ELR (cell line): ENCODE measurements at regions not wholly inside any gene's neighbourhood (a gene's known extent, or its start where the extent isn't known, plus 50 kb on each side); places are given as distances from the start of the nearest gene placed in this dataset.
"Not testable (repeated sequence)": the region's sequence is repeated elsewhere in the genome, so short reads cannot be mapped to it uniquely, and the experiment has no call there.

Source experiments
- DNase-seq: peaks from one replicate; pipeline ENCODE4 v3.0.0-alpha.2; 2015; ENCODE audit warnings: low read depth

DNA sequence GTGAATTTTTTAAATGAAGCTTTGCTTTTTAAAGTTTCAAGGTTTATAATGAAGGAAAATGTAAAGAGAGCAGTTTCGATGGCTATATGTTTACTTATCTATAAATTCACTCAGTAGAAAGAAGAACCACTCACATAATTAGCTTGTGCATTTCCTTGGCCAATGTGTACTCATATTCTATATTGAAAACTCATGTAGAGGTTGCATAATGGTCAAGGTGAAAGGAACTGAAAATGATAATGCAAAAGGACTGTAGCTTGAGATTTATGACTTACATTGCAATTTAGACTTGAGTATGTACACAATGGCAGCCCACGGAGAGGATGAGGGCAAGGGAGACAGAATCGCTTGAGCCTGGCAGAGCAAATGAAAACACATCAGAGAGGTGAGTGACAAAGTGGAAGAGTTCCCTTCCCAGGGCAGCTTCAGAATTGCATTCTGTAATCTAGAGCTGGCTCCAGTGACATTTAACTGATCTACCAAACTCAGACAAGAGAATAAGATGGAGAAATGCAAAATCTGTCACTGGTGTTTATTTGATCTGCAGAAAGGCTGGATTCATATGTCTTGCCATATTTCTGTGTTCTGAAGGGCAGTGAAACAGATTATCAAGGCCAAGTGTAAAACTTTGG lies 191.8 kb downstream of the TMEM200A start:
- no peak for DNase-seq

DNA sequence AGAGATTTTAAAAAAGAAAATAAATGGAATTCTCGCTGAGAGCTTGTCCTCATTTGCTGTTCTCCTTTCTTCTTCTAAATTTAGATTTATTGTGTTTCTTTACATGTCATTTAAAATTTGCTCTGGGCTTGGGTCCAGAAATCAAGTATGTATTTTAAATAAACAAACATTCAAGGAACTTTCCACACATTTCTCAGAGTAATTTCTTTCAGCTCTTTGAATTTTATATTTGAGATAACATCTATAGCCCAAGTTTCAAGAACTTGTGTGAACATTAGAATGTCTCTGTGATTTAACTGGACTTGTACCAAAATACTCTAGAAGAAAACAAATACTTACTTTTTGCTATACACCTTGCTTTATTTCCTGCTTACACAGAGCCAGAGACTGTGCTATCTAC lies 192.3 kb downstream of the TMEM200A start:
- no peak for DNase-seq

DNA sequence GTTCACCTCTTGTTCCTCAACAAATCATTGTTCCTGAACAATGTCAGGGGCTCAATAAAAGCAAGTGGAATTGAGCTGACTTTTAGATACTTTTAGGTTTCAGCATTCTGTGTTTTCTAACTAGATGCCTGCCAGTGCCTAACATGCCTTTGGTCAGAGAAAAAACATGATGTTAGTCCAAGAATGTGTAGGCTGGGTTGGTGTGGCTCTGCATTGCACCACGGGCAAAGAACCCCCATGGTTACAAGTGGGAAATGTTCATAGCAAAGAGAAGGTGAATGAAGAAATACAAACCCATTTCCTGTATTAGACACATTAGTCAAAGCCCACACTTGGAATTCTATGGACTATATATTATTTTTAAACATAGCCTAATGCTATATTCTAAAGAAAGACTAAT lies 193.3 kb downstream of the TMEM200A start:
- DNase-seq = no peak

DNA sequence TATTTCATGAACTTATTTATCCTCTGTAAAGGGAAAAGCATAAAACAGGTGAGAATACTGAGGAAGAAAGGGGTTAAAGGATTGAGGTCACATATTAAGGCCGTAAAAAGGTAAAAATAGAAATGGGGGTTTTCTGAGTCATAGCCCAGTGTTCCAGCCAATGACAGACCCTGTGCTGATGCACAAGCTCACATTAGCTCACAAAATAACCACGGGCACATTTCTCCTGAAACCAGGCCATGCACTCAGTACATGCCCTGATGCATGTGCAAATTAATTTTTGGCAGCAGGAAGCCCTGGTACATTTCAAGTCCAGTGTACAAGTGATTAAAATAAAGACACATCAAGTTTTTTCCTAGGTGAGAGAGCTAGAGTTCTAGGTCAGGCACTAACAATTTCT lies 194.4 kb downstream of the TMEM200A start:
- DNase-seq = peak; percentile 45

DNA sequence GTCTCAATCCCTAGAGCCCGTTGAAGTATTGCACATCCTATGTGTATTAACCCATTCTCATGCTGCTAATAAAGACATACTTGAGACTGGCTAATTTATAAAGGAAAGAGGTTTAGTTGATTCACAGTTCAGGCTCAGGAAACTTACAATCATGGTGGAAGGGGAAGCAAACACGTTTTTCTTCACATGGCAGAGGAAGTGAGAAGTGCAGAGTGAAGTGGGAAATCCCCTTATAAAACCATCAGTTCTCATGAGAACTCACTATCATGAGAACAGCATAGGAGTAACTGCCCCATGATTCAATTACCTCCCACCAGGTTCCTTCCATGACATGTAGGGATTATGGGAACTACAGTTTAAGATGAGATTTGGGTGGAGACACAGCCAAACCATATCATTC lies 195.3 kb downstream of the TMEM200A start:
- DNase-seq = not testable (repeated sequence)

DNA sequence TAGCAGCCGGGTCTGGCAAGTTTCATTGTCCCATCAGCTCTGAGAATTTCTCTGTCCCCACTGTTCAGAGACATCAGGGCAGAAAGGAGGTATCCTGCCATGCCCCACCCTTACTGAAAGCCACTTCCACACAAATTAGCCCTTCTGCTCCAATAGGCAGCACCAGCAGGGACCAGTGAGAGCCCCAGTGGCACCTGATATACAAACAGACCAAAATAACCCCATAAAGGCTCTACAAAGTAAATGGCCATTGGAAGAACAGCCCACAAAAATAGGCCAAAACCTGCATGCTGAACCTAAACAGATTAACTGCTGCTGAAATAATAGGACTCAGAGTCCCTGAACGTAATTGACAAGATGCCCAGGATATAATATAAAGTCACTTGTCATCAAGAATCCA lies 199.9 kb downstream of the TMEM200A start:
- DNase-seq = no peak

DNA sequence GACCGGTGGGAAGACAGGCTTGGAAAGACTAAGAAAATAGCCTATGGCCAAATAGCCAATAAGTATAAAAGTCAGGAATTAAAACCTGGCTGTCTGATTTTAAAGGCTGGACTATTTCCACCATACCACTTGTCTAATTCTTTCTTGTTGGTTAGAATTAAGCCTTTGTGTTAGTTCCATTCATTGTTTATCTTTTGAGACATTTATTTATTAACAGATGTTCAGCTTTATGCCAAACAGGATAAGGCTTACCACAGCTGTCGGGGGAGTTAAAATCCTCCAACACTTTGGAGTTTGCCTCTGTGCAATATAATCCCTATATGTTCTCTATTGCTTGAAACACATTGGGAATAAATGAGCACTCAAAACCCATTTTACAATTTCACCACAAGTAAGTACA lies 208.3 kb downstream of the TMEM200A start:
- DNase-seq = no peak

DNA sequence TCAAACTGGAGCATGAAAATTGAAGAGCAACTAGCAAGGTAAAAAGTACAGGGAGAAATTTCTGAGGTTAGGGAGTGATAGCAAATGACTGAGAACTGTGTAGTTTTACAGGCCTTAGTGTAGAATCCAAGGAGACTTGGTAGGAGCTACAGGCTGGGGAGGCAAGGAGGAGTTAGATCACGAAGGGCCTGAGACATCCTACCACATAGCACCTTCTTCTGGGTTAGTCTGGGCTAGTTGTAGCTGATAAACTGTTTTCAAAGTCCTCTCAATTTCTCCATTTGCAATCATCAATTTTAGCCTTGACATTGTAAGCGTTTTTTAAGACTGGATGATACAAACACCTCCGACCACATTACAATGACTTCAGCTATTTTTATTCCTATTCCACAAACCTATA lies 209.7 kb downstream of the TMEM200A start:
- no peak for DNase-seq

DNA sequence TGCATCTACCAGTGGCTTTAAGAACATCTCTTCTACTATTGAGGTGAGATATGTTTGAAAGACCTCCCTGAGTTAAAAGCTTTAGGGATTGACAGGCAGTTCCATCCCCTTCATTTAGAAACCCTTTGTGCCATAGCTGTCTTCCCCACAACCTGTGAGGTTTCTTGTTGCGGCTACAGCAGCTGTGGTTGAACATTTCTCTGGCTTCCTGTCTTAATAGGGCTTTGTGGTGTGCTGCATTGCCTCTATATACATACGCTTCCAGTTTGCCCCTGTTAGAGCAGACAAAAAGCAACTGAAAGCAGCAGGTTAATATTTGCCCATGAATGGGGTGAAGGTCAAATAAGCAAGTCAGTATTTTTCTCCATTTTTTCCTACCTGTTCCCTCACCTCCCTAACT lies 210.2 kb downstream of the TMEM200A start:
- DNase-seq = no peak

DNA sequence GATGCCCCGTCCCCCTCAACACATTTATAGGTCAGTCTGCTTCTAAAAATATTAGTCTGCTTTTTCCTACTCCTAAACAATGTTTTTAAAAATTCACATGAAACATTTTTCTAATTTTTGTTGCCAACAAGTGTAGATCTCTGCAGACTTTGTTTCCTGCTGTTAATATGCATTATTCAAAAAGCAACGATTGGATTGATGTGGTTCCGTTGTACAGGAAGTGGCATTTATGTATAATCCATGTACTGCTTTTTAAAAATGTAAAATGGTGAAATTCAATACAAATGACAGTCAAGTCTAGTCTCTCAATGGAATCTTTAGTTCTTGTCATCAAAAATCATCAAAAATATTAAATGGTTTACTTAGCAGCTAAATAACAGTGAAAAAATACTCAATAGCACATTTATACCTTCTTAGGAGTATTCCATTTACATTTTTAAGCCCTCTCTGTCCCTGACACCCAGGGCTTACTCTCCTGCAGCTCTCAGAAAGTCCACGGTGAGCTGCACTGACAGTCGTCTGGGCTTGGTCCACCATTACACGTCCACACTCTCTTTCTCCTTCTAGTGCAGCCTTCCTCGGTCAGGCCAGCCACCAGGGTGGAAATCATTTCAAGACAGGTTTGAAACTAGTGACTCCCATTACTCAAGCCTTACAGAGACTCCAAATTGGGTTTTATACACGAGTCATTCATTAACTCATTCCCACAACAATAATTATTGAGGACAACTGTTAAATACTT lies 211.5 kb downstream of the TMEM200A start:
- DNase-seq = no peak

DNA sequence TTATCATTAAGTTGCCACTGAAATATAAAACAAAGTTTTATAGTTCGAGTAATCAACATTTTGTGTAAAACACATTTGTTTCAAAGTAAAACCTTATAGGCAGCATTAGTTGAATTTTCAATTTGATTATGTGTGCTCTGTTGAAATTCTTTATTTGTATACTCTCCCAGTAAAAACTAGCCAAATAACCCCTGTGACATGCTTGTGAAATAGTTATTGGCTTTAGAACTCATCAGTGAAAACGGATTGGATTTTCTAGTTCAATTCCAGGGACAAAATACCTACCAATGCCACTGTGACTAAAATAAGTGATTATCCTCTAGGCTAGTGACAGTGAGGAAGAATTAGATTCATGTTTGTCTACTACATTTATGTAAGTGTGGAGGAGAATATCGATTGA lies 212.9 kb downstream of the TMEM200A start:
- DNase-seq = no peak

DNA sequence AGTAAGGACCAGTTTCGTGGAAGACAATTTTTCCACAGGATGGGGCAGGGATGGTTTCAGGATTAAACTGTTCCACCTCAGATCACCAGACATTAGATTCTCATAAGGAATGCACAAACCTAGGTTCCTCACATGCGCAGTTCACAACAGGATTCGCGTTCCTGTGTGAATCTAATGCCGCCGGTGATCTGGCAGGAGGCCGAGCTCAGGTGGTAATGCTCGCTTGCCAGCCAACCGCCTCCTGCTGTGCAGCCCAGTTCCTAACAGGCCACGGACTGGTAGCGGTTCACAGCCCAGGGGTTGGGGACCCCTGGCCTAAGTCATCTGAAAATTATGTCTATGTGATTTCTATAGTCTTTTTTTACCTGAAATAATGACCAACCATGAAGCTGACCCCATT lies 217.5 kb downstream of the TMEM200A start:
- no peak for DNase-seq

DNA sequence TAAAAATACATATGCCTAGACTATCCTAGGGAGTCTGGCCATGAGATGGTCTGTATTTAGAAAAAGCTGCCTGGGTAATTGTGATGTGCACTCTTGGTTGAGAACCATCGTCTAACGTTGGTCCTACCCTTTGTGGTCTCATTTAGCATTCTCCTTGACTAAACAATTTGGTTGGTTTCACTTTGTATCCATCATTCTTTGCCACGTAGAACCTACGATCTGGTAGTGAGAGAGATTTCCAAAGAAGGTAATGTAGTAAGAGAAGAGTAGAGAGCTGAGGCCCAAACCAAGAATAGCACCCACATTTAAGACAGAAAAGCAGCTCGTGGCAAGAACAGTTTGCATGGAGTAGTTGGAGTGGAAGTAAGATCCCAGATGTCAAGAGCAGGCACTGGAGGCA lies 219.8 kb downstream of the TMEM200A start:
- no peak for DNase-seq

DNA sequence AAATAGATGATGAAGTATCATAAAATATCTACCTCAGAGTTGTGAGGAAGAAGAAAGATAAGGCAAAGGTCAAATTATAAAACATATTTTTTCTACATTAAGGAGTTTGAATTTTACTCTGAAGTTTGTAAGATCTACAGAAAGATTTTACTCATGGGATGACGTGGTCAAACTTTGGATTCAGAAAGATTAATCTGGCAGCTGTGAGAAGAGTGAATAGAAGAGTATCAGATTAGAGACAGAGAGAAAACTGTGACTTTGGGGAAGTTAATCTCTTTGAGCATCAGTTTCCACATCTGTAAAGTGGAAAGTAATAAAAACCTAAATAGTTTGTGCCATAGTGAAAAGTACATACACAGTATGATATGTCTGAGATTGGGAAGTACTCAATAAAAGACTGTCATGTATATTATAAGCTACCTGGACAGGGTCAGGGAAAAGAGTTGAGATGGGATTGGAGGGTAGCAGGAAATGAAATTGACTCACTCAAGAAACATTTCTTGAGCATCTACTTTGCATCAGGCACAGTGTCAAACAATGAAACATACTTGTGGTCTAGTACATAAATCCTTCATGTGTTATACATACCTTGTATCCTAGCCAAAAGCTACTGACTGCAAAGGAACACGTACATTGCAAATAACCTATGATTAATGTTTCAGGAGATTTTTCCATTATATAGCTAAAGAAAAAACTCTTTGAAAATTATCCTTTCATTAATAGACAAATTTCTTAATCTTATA lies 222.1 kb downstream of the TMEM200A start:
- peak; percentile 98 for DNase-seq

DNA sequence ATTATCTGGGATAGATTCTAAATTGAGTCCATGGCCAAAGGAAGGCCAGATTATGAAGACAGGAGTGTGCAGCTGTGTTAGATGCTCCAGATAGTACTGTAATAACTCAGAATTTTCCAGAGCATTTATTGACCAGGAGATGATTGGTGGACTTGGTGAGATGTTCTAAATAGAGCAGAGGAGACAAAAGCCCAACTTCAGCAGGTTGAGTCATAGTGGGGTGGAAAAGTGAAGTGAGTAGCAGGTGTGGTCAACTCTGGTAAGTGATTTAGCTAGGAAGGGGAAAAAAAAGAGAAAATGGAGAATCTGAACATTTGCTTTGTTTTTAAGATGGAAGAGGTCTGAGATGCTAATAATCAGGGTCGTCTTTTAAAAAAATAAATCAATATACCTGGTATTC lies 227.4 kb downstream of the TMEM200A start:
- no peak for DNase-seq

DNA sequence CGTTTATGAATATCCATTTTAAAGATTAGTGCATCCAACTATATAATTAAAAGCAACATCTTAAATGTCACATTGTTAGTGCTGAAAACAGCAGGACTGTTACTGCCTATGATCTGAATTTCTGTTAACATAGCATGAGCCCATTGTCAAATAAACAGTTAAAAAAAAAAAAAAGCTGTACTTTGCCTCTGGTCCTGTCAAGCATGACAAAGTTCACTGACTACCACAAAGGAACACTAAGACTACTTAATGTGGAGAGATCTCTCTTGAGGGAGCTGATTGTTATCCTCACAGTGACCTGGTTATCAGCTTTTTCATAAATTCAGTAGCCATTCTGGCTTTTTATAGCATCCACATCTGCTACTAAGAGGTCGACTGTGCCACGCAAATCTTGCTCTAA lies 228.1 kb downstream of the TMEM200A start:
- DNase-seq = no peak

DNA sequence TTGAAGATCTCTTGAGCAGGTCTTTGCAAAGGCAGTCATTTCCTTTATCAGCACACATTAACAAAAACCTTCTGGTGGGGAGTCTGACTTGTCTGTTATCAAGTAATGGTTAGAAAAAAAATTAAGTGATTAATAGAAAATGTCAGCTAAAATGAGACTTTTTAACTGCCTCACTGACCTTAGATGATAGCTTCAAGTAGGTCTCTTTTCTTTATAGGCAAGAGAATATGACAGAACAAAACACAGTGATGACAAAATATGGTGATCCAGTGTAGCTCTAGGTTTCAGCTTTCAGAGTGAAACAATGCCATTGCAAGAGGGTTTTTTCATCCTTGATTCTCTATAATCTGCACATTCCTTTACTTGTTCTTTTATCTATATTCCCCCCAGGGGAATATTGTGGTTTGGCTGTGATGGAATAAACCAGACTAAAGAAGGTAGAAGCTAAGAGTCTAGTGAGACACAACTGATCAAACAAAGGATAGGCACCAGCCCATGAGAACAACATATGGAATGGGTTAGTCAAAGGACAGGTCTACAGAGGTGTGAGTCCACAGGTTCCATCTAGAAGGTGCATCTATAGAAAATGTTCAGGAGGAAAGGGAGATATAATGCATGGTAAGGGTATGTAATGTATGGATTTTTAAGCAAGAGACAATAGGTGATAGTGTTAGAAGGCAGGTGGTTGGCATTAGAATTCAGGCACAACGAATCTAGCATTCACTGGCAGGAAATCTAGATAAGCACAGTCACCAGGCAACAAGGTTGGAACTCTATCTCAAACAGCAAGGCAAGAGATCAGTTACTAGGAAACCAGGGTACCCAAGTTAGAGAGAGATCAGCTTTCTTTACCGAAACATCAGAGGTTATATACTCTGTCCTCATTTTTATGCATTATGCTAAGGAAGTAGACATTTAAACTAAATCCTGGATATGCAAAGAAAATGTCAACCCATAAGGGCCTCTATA lies 228.9 kb upstream of the SMLR1 start:
- DNase-seq = peak; percentile 48

DNA sequence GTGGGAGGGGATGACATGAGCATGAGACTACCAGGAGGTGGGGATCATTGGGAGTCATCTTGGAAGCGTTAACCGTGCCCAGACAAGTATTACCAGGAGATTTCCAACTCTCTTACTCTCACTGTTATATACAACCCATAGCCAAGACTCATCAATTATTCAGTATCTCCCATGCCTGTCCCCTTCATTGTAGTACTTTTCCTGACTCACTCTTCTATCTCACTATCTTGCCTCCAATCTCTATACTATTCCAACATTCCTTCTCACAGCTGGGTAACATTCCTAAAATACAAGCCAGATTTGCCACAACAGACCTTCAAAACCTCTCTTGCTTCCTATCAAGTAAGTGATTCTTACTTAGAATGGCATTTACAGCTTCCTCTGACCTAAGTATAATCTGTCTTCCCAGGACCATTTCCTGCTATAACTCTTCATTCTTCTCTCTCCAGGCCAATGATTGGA lies 226.3 kb upstream of the SMLR1 start:
- peak; percentile 97 for DNase-seq

DNA sequence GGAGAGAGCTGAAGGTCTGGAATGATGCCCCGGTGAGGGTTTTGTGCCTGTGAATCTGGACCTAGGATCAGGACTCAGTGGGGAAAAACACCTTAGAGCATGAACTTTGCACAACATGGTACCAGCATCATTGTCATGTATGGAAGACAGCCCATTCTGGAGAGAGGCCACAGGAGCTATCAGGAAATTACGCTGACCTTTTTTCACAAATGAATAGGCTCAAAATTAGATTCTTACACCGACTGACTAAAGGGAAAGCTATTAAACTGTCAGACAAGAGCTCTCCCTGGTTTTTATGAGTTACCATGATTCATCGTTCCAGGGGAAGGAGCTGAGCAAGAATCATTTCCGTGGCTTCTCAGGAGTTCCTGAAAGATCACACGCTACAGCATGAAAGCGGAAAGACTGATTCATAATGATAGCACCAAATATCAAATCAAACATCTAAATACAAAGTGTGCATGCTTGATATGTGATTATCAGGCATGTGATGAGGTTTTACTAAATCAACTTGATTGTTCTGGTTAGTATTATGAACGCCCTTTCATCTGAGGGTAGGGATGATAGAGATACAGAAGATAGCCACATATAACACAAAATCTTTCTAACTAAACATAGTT lies 224.9 kb upstream of the SMLR1 start:
- DNase-seq = peak; percentile 100

DNA sequence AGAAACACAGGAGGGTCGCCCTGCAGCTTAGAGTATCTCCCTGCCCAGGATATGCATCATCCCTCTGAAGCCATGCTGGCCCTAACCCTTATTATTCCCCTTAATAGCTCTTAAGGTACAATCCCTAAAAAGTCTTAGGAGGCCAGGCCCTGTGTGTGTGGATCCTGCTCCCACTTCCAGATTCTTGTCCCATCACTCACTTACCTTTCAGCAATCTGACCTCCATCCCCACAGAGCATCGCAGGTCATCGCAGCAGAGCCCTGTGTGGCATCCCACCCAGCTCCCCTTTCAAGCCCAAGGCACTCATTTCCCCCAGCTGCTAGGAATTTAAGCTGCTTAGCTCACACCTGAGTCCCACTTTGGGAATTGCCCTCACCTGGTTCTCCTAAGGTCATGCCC lies 223.8 kb upstream of the SMLR1 start:
- DNase-seq = peak; percentile 6

DNA sequence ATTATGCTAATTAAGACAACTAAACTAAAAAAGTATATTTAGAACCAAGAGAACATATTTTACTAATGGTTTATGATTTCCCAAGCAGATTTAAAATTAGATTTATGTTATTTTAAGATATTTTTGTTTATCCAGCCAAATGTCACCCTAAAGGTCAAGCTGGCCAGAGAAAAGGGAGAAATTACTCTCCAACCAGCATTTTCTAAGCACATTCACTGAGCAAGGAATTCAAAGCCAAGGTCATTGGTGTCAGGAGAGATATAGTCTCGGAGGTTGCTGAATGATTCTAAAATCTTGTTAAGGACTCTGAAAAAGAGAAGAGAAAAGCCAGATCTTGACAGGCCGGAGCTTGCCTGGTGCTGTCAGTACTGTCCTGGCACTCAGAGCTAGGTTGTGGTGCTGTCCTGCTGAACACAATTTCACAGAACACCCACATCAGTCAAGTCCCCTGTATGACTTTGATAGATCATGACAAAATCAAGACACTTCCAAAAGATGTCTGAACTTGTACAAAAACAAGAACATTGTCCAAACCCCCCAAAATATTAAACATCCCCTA lies 222.3 kb upstream of the SMLR1 start:
- no peak for DNase-seq
